Activated CD4-positive, alpha-beta T cell treated with anti-CD3 and anti-CD28 coated beads, Interleukin-2, amount 10 ng/mL, durations not matched to agents 24 days and 14 days (primary cell): ENCODE measurements at regions not wholly inside any gene's neighbourhood (a gene's known extent, or its start where the extent isn't known, plus 50 kb on each side); places are given as distances from the start of the nearest gene placed in this dataset.

Source experiments
- DNase-seq: peaks from one replicate; pipeline ENCODE4 v3.0.0; 2022
- H3K27ac Mint-ChIP-seq: one replicate; pipeline ENCODE4 v1.8.0; 2022; ENCODE audit warnings: mild to moderate bottlenecking, mixed read lengths
- H3K27me3 Mint-ChIP-seq: one replicate; pipeline ENCODE4 v1.8.0; 2022; ENCODE audit warnings: mixed read lengths
- H3K36me3 Mint-ChIP-seq: one replicate; pipeline ENCODE4 v1.8.0; 2022; ENCODE audit warnings: low read depth, mild to moderate bottlenecking, mixed read lengths
- H3K4me1 Mint-ChIP-seq: one replicate; pipeline ENCODE4 v1.8.0; 2021; ENCODE audit warnings: mixed read lengths
- H3K4me3 Mint-ChIP-seq: one replicate; pipeline ENCODE4 v1.8.0; 2022; ENCODE audit warnings: mild to moderate bottlenecking, moderate library complexity, mixed read lengths
- H3K9me3 Mint-ChIP-seq: one replicate; pipeline ENCODE4 v1.8.0; 2021; ENCODE audit warnings: mixed read lengths
- intact Hi-C: fragments of 100-400 bp; cut with micrococcal nuclease; formaldehyde crosslinking; loops from one replicate; pipeline ENCODE4 v1.15.1; 2023

GRCh38 chr15:47460795-47461573 lies 256.3 kb upstream of the SEMA6D start:
- intact Hi-C loops: no loop called here
- H3K4me3 Mint-ChIP-seq: no peak overlapping the region
- no peaks in the 10 kb centered on the region for H3K4me1 Mint-ChIP-seq
- no peaks in the 10 kb centered on the region for H3K36me3 Mint-ChIP-seq
- H3K27ac Mint-ChIP-seq: no peak overlapping the region
- no peaks in the 10 kb centered on the region for H3K9me3 Mint-ChIP-seq
- H3K27me3 Mint-ChIP-seq: no peaks in the 10 kb centered on the region
- DNase-seq: no peak

- Mint-ChIP-seq H3K36me3 (no peaks in the 10 kb centered on the region), H3K27me3 (no peaks in the 10 kb centered on the region), H3K4me3 (no peak overlapping the region), H3K9me3 (no peaks in the 10 kb centered on the region), H3K4me1 (no peaks in the 10 kb centered on the region), H3K27ac (no peak overlapping the region)
- no peak for DNase-seq
- intact Hi-C loops: no loop called here
Measured at GRCh38 chr15:47461652-47462141, 255.6 kb upstream of the SEMA6D start.

- H3K36me3 Mint-ChIP-seq: no peaks in the 10 kb centered on the region
- H3K4me1 Mint-ChIP-seq: no peaks in the 10 kb centered on the region
- no peaks in the 10 kb centered on the region for H3K9me3 Mint-ChIP-seq
- no peak overlapping the region for H3K27ac Mint-ChIP-seq
- no peak for DNase-seq
- H3K4me3 Mint-ChIP-seq: no peak overlapping the region
- intact Hi-C loops: no loop called here
- no peaks in the 10 kb centered on the region for H3K27me3 Mint-ChIP-seq
Measured at GRCh38 chr15:47466357-47466756, 250.9 kb upstream of the SEMA6D start.

GRCh38 chr15:47470983-47471382 lies 246.3 kb upstream of the SEMA6D start:
- no peaks in the 10 kb centered on the region for H3K27me3 Mint-ChIP-seq
- peaks cover 1% of the 10 kb centered on the region for H3K4me1 Mint-ChIP-seq
- no peaks in the 10 kb centered on the region for H3K36me3 Mint-ChIP-seq
- no peaks in the 10 kb centered on the region for H3K9me3 Mint-ChIP-seq
- H3K4me3 Mint-ChIP-seq: no peak overlapping the region
- DNase-seq: no peak
- intact Hi-C loops: loop anchor here (5.0 kb wide), 1 partner anchor 516 kb away; no protein-coding TSS in a partner anchor
- H3K27ac Mint-ChIP-seq: no peak overlapping the region

- Mint-ChIP-seq H3K27ac (no peak overlapping the region), H3K9me3 (no peaks in the 10 kb centered on the region), H3K36me3 (no peaks in the 10 kb centered on the region), H3K4me1 (peaks cover 1% of the 10 kb centered on the region), H3K4me3 (no peak overlapping the region), H3K27me3 (no peaks in the 10 kb centered on the region)
- intact Hi-C loops: loop anchor here (5.0 kb wide), 1 partner anchor 514 kb away; no protein-coding TSS in a partner anchor
- DNase-seq: no peak
Measured at GRCh38 chr15:47473106-47473725, 244.1 kb upstream of the SEMA6D start.

- Mint-ChIP-seq H3K4me3 (no peak overlapping the region), H3K9me3 (no peaks in the 10 kb centered on the region), H3K4me1 (peaks cover 1% of the 10 kb centered on the region), H3K27me3 (no peaks in the 10 kb centered on the region), H3K36me3 (no peaks in the 10 kb centered on the region), H3K27ac (no peak overlapping the region)
- DNase-seq: no peak
- intact Hi-C loops: loop anchor here (5.0 kb wide), 1 partner anchor 513 kb away; no protein-coding TSS in a partner anchor
Measured at GRCh38 chr15:47473832-47474231, 243.5 kb upstream of the SEMA6D start.

GRCh38 chr15:47475336-47475735 lies 242.0 kb upstream of the SEMA6D start:
- no peak for DNase-seq
- Mint-ChIP-seq H3K4me1 (peaks cover 1% of the 10 kb centered on the region), H3K27me3 (no peaks in the 10 kb centered on the region), H3K9me3 (no peaks in the 10 kb centered on the region), H3K27ac (no peak overlapping the region), H3K36me3 (no peaks in the 10 kb centered on the region), H3K4me3 (no peak overlapping the region)
- intact Hi-C loops: no loop called here

GRCh38 chr15:47477341-47477740 lies 240.0 kb upstream of the SEMA6D start:
- Mint-ChIP-seq H3K27me3 (no peaks in the 10 kb centered on the region), H3K9me3 (no peaks in the 10 kb centered on the region), H3K27ac (no peak overlapping the region), H3K36me3 (no peaks in the 10 kb centered on the region), H3K4me1 (no peaks in the 10 kb centered on the region), H3K4me3 (no peak overlapping the region)
- DNase-seq: no peak
- intact Hi-C loops: no loop called here

- no peak for DNase-seq
- Mint-ChIP-seq H3K9me3 (no peaks in the 10 kb centered on the region), H3K27me3 (no peaks in the 10 kb centered on the region), H3K36me3 (no peaks in the 10 kb centered on the region), H3K4me1 (no peaks in the 10 kb centered on the region), H3K27ac (no peak overlapping the region), H3K4me3 (no peak overlapping the region)
- intact Hi-C loops: no loop called here
Measured at GRCh38 chr15:47484059-47484458, 233.2 kb upstream of the SEMA6D start.

GRCh38 chr15:47484997-47485396 lies 232.3 kb upstream of the SEMA6D start:
- no peaks in the 10 kb centered on the region for H3K36me3 Mint-ChIP-seq
- no peaks in the 10 kb centered on the region for H3K4me1 Mint-ChIP-seq
- H3K27me3 Mint-ChIP-seq: no peaks in the 10 kb centered on the region
- intact Hi-C loops: no loop called here
- H3K9me3 Mint-ChIP-seq: no peaks in the 10 kb centered on the region
- no peak overlapping the region for H3K4me3 Mint-ChIP-seq
- H3K27ac Mint-ChIP-seq: no peak overlapping the region
- no peak for DNase-seq

- H3K27me3 Mint-ChIP-seq: no peaks in the 10 kb centered on the region
- DNase-seq: no peak
- H3K4me1 Mint-ChIP-seq: no peaks in the 10 kb centered on the region
- intact Hi-C loops: no loop called here
- no peak overlapping the region for H3K4me3 Mint-ChIP-seq
- no peak overlapping the region for H3K27ac Mint-ChIP-seq
- no peaks in the 10 kb centered on the region for H3K36me3 Mint-ChIP-seq
- H3K9me3 Mint-ChIP-seq: no peaks in the 10 kb centered on the region
Measured at GRCh38 chr15:47485419-47485818, 231.9 kb upstream of the SEMA6D start.

GRCh38 chr15:47486040-47486439 lies 231.3 kb upstream of the SEMA6D start:
- Mint-ChIP-seq H3K27ac (no peak overlapping the region), H3K36me3 (no peaks in the 10 kb centered on the region), H3K9me3 (no peaks in the 10 kb centered on the region), H3K4me1 (no peaks in the 10 kb centered on the region), H3K4me3 (no peak overlapping the region), H3K27me3 (no peaks in the 10 kb centered on the region)
- DNase-seq: no peak
- intact Hi-C loops: no loop called here

GRCh38 chr15:47492195-47492594 lies 225.1 kb upstream of the SEMA6D start:
- no peak for DNase-seq
- H3K9me3 Mint-ChIP-seq: no peaks in the 10 kb centered on the region
- H3K27ac Mint-ChIP-seq: no peak overlapping the region
- no peaks in the 10 kb centered on the region for H3K27me3 Mint-ChIP-seq
- no peak overlapping the region for H3K4me3 Mint-ChIP-seq
- no peaks in the 10 kb centered on the region for H3K4me1 Mint-ChIP-seq
- no peaks in the 10 kb centered on the region for H3K36me3 Mint-ChIP-seq
- intact Hi-C loops: no loop called here

GRCh38 chr15:47493357-47494247 lies 223.7 kb upstream of the SEMA6D start:
- no peaks in the 10 kb centered on the region for H3K9me3 Mint-ChIP-seq
- no peak overlapping the region for H3K27ac Mint-ChIP-seq
- intact Hi-C loops: no loop called here
- no peak overlapping the region for H3K4me3 Mint-ChIP-seq
- no peaks in the 10 kb centered on the region for H3K4me1 Mint-ChIP-seq
- H3K36me3 Mint-ChIP-seq: no peaks in the 10 kb centered on the region
- H3K27me3 Mint-ChIP-seq: no peaks in the 10 kb centered on the region
- no peak for DNase-seq
